HCT116 (cell line): ENCODE measurements at regions not wholly inside any gene's neighbourhood (a gene's known extent, or its start where the extent isn't known, plus 50 kb on each side); places are given as distances from the start of the nearest gene placed in this dataset.
"Not testable (repeated sequence)": the region's sequence is repeated elsewhere in the genome, so short reads cannot be mapped to it uniquely, and the experiment has no call there.

ENCODE experiments used
- ATAC-seq: fragments of 200-7000 bp; cut with Tn5 transposase; 2 replicates; pipeline ENCODE4 v1.9.1; 2020; ENCODE audit warnings: mild to moderate bottlenecking, moderate library complexity
- BruUV-seq: library from RNA; stranded (reverse); fragments of 400-500 nt; replicated peaks from 2 replicates; lab custom pipeline; 2021; lab: Mats Ljungman, UMichigan
- CTCF ChIA-PET: fragments of 300-600 bp; sonication (Branson Sonifier 250); formaldehyde crosslinking; loops from one replicate; lab custom pipeline; 2021; ENCODE audit warnings: antibody characterized with exemption; lab: Charles Lee
- POLR2A ChIA-PET: fragments of 300-600, 350-600 bp; sonication (Branson Sonifier 250); formaldehyde crosslinking; loops from one replicate; lab custom pipeline; 2021; ENCODE audit warnings: antibody characterized with exemption; lab: Charles Lee
- RAD21 ChIA-PET, 2 experiments: fragments of 300-600 bp; sonication (Branson Sonifier 250); formaldehyde crosslinking; loops; one replicate each; lab custom pipeline; 2023; ENCODE audit warnings: low total read pairs in 2 of 2; ENCODE audit not compliant: uncharacterized antibody in 2 of 2, unreplicated experiment in 2 of 2, low non-redundant PET in 1 of 2; lab: Charles Lee
- DNase-seq: peaks from one replicate; pipeline ENCODE4 v3.0.0-alpha.2; 2010; ENCODE audit warnings: low read depth, low spot score
- H2AFZ ChIP-seq: fragments of 200-600 bp; shearing (Covaris generic), sonication (generic); 2 replicates; pipeline ENCODE4 v1.6.1; 2017; ENCODE audit warnings: low read depth, mixed run types, mixed read lengths, antibody characterized with exemption, low read length; ENCODE audit not compliant: poor library complexity, severe bottlenecking
- H3K27ac ChIP-seq: 2 replicates; pipeline ENCODE4 v1.5.1; 2012; ENCODE audit warnings: low read depth, low read length
- H3K27me3 ChIP-seq: fragments of 200-600 bp; sonication (generic); 2 replicates; pipeline ENCODE4 v1.6.1; 2016; ENCODE audit warnings: mixed run types, low read length, mixed read lengths; ENCODE audit not compliant: insufficient read depth
- H3K36me3 ChIP-seq, 2 experiments: fragments of 200-500 bp in 1 of 2; fragments of 200-600 bp in 1 of 2; sonication (Bioruptor generic) in 1 of 2; sonication (generic) in 1 of 2; 2 replicates each; pipeline versions ENCODE4 v1.5.1 to v1.6.1; 2014 to 2016; ENCODE audit warnings: low read length in 2 of 2, inconsistent platforms in 1 of 2, mixed read lengths in 1 of 2, mixed run types in 1 of 2; ENCODE audit not compliant: insufficient read depth in 2 of 2, control insufficient read depth in 1 of 2
- H3K4me1 ChIP-seq, 2 experiments: fragments of 200-600 bp in 1 of 2; sonication (generic) in 1 of 2; 2 replicates each; pipeline versions ENCODE4 v1.5.1 to v1.6.1; 2012 to 2017; ENCODE audit warnings: low read length in 2 of 2, inconsistent platforms in 1 of 2, mild to moderate bottlenecking in 1 of 2, mixed read lengths in 1 of 2, mixed run types in 1 of 2, moderate library complexity in 1 of 2; ENCODE audit not compliant: insufficient read depth in 2 of 2, control insufficient read depth in 1 of 2
- H3K4me2 ChIP-seq: fragments of 200-600 bp; sonication (generic); 2 replicates; pipeline ENCODE4 v1.6.1; 2017; ENCODE audit warnings: mixed run types, low read length, mixed read lengths
- H3K4me3 ChIP-seq, 2 experiments: fragments of 200-600 bp in 1 of 2; sonication (generic) in 1 of 2; replicated peaks in 1 of 2; 2 replicates each; pipeline ENCODE4 v1.5.1; 2011 to 2016; ENCODE audit warnings: low read length in 2 of 2, control low read depth in 1 of 2, low read depth in 1 of 2, mild to moderate bottlenecking in 1 of 2, mixed read lengths in 1 of 2, mixed run types in 1 of 2
- H3K79me2 ChIP-seq: fragments of 200-600 bp; sonication (generic); 2 replicates; pipeline ENCODE4 v1.6.1; 2017; ENCODE audit warnings: mild to moderate bottlenecking, mixed run types, low read length, moderate library complexity, mixed read lengths; ENCODE audit not compliant: insufficient read depth
- H3K9ac ChIP-seq: fragments of 200-600 bp; sonication (generic); 2 replicates; pipeline ENCODE4 v1.6.1; 2016; ENCODE audit warnings: low read length, mixed read lengths
- H3K9me2 ChIP-seq: fragments of 200-600 bp; sonication (generic), shearing (Covaris generic); 2 replicates; pipeline ENCODE4 v1.6.1; 2017; ENCODE audit warnings: mixed run types, mild to moderate bottlenecking, moderate library complexity; ENCODE audit not compliant: insufficient read depth
- H3K9me3 ChIP-seq, 2 experiments: fragments of 200-500 bp in 1 of 2; fragments of 200-600 bp in 1 of 2; sonication (Bioruptor generic) in 1 of 2; sonication (generic) in 1 of 2; 2 replicates each; pipeline ENCODE4 v1.6.1; 2014 to 2017; ENCODE audit warnings: low read length in 2 of 2, mixed read lengths in 2 of 2, inconsistent platforms in 1 of 2, low read depth in 1 of 2, mild to moderate bottlenecking in 1 of 2, mixed run types in 1 of 2, moderate library complexity in 1 of 2; ENCODE audit not compliant: control insufficient read depth in 1 of 2, insufficient read depth in 1 of 2
- H4K20me1 ChIP-seq: fragments of 200-600 bp; sonication (generic), shearing (Covaris generic); 2 replicates; pipeline ENCODE4 v1.6.1; 2017; ENCODE audit warnings: mixed run types, mild to moderate bottlenecking, moderate library complexity; ENCODE audit not compliant: insufficient read depth
- intact Hi-C: fragments of 100-400 bp; cut with micrococcal nuclease; formaldehyde crosslinking; loops from 2 replicates; pipeline ENCODE4 v1.10.0; 2022

- H2AFZ ChIP-seq, H3K9me2 ChIP-seq, RAD21 ChIA-PET, intact Hi-C loops, DNase-seq, H3K4me2 ChIP-seq, H3K79me2 ChIP-seq, H3K9me3 ChIP-seq, H3K27me3 ChIP-seq, CTCF ChIA-PET, H3K36me3 ChIP-seq, H3K9ac ChIP-seq, H3K4me3 ChIP-seq, H4K20me1 ChIP-seq, H3K27ac ChIP-seq, BruUV-seq, POLR2A ChIA-PET, H3K4me1 ChIP-seq: not testable (repeated sequence)
- peak; percentile 79 for ATAC-seq
Observed at GRCh38 chr2:110394769-110395168, 77.8 kb downstream of the LIMS4 start.

- H3K4me2 ChIP-seq, H3K79me2 ChIP-seq, H3K27ac ChIP-seq, intact Hi-C loops, CTCF ChIA-PET, ATAC-seq, BruUV-seq, RAD21 ChIA-PET, H3K4me1 ChIP-seq, POLR2A ChIA-PET, H2AFZ ChIP-seq, H3K27me3 ChIP-seq, H3K9ac ChIP-seq, H3K36me3 ChIP-seq, DNase-seq, H4K20me1 ChIP-seq, H3K9me3 ChIP-seq, H3K4me3 ChIP-seq, H3K9me2 ChIP-seq: not testable (repeated sequence)
Observed at GRCh38 chr2:110392366-110392765, 80.2 kb downstream of the LIMS4 start.

GRCh38 chr2:110391035-110391418 is 81.6 kb downstream of the LIMS4 start:
- H3K27me3 ChIP-seq, RAD21 ChIA-PET, H4K20me1 ChIP-seq, ATAC-seq, H3K79me2 ChIP-seq, CTCF ChIA-PET, H2AFZ ChIP-seq, BruUV-seq, H3K4me3 ChIP-seq, intact Hi-C loops, H3K4me1 ChIP-seq, H3K9ac ChIP-seq, POLR2A ChIA-PET, H3K4me2 ChIP-seq, H3K27ac ChIP-seq, H3K9me3 ChIP-seq, H3K9me2 ChIP-seq, H3K36me3 ChIP-seq, DNase-seq: not testable (repeated sequence)

GRCh38 chr2:110390351-110391034 is 82.1 kb downstream of the LIMS4 start:
- H3K36me3 ChIP-seq, H3K27ac ChIP-seq, H3K4me1 ChIP-seq, POLR2A ChIA-PET, CTCF ChIA-PET, H3K9me2 ChIP-seq, DNase-seq, intact Hi-C loops, RAD21 ChIA-PET, H4K20me1 ChIP-seq, BruUV-seq, H2AFZ ChIP-seq, H3K79me2 ChIP-seq, H3K9me3 ChIP-seq, H3K4me2 ChIP-seq, H3K4me3 ChIP-seq, H3K27me3 ChIP-seq, H3K9ac ChIP-seq: not testable (repeated sequence)
- ATAC-seq = peak; percentile 68
